HG03460 (cell line): ENCODE measurements at regions not wholly inside any gene's neighbourhood (a gene's known extent, or its start where the extent isn't known, plus 50 kb on each side); places are given as distances from the start of the nearest gene placed in this dataset.

ENCODE experiments used
- ATAC-seq: cut with Tn5 transposase; IDR thresholded peaks from one replicate; pipeline ENCODE4 v1.9.1; 2021; ENCODE audit not compliant: unreplicated experiment

GRCh38 chr6:21807299-21808044, 213.9 kb downstream of the SOX4 start:
- no peak for ATAC-seq

- no peak for ATAC-seq
Observed at GRCh38 chr6:21808045-21808470, 214.5 kb downstream of the SOX4 start.

GRCh38 chr6:21808551-21809242, 215.1 kb downstream of the SOX4 start:
- ATAC-seq: no peak

DNA sequence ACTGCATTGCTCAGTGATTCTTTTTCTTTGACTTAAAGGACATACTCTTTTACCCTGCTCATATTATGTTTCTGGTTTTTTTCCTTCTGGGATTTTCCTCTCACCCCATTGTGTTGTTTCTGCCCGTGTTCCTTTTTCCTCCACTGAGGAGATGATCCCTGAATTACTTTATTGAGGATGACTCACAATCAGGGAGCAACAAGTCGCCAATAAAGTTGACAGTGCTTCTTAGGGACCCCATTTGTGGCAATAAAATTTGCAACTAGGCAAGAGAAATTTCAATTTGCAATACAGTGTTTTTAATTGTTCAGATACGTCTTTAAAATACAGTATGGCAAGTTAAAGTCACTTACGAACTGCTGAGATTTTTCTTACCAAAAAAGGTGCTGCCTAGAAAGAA, 217.9 kb downstream of the SOX4 start:
- no peak for ATAC-seq

DNA sequence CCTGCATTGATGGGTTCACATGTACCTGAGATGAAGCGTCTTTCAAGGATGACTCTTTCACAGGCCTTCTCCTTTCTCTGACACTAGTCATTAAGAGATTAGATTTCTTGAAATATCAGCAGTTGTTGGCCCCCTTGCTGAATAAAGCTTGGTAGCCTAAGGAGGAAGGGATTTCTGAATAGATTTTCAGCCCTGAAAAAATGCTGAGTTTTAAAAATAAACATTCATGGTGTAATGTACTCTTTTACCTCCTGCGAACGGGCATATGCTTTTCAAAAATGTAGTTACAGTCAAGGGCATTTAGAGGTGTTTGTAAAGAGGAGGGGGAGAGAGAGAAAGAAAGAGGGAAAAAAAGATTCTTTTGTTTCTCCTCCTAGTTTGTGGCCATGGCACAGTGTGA, 222.7 kb downstream of the SOX4 start:
- no peak for ATAC-seq

GRCh38 chr6:21820442-21820841, 226.9 kb downstream of the SOX4 start:
- no peak for ATAC-seq

GRCh38 chr6:21823371-21823770, 229.8 kb downstream of the SOX4 start:
- ATAC-seq: no peak

GRCh38 chr6:21824431-21825177, 231.1 kb downstream of the SOX4 start:
- no peak for ATAC-seq

DNA sequence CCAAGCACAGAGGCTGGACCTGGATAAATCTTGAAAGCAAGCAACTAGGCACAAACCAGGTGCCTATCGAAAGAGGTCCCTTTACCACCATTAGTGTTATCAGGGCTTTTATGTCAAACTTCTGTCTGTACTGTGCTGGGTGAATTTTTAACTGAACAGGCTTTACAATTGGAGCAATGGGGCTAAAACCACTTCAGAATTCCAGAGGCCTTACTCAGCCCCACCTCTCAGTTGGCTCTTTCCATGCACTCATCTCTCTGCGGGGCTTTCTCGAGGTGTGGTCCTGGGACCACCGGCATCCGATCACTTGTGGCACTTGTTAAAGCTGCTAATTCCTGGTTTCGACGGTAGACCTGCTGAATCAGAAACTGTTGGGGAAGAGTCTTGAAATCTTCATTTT, 232.5 kb downstream of the SOX4 start:
- ATAC-seq: no peak

DNA sequence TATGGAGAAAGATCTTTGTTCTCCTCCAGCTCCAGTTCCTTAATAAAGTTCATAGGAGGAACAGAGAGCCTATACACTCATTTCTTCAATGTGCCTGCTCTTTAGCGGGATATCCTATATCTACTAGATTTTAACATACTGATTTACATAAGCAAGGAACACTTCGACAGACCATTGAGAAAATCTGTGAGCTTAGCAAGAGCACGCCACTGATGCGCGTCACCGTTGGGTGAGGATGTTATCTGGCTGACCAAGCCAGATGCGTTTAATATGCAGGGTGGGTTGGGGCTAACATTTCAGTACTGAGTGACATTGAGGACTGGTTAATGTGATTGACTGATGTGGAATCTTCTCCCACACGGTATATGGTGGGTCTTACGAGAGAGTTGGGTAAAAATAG, 233.4 kb downstream of the SOX4 start:
- ATAC-seq: no peak

GRCh38 chr6:21827425-21828202, 234.1 kb downstream of the SOX4 start:
- no peak for ATAC-seq

DNA sequence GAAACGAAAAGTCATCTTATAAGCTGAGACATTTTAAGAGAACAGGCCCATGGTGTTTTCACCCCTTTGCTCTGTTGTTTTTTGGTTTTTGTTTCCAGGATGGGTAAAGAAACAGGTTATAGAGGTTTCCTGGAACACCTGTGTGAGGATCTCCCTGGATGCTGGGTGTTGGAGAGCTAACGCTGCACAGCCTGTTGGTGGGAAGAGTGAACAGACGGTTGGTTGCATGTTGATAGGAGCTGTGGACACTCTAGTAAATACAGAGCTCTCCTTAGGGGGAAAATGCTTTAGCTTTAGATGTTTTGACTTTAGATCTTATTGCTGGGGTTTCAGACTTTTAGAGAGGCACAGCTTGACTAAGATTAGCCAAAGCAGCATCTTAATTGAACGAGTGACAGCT, 235.2 kb downstream of the SOX4 start:
- ATAC-seq: no peak

- ATAC-seq: no peak
Observed at GRCh38 chr6:21829126-21829525, 235.6 kb downstream of the SOX4 start.

GRCh38 chr6:21831521-21832291, 238.2 kb downstream of the SOX4 start:
- no peak for ATAC-seq

DNA sequence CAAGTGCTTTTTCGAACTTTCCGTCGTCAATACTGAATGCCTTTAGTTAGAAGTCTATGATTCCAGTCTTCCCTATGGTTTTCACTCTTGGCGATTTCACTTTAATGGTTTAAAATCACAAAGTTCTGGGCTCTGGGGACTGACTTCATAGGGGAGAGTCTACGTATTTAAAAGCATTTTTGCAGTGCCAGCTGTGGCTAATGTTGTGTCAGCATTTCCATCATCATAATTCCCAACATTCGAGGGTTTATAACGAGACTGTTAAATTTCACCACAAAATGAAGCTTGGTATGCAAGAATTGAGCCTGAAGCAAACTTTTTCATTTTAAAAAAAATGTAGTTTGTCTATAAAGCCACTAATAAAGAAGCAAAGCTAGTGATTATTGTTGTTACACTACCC, 242.7 kb downstream of the SOX4 start:
- no peak for ATAC-seq

- no peak for ATAC-seq
Observed at GRCh38 chr6:21836772-21837425, 243.3 kb downstream of the SOX4 start.

GRCh38 chr6:21840428-21840827, 246.9 kb downstream of the SOX4 start:
- no peak for ATAC-seq

- no peak for ATAC-seq
Observed at GRCh38 chr6:21842875-21843645, 249.5 kb downstream of the SOX4 start.
